A673 (cell line): ENCODE measurements at regions not wholly inside any gene's neighbourhood (a gene's known extent, or its start where the extent isn't known, plus 50 kb on each side); places are given as distances from the start of the nearest gene placed in this dataset.

Experiments
- EZH2 ChIP-seq: fragments of 200-600 bp; sonication (generic); IDR thresholded peaks from 2 replicates; pipeline ENCODE4 v1.6.1; 2017; ENCODE audit warnings: borderline replicate concordance, low read depth, mild to moderate bottlenecking, mixed read lengths, antibody characterized with exemption, low read length; ENCODE audit not compliant: poor library complexity, severe bottlenecking
- TF ChIP-seq, protein P1 (sequence below): fragments of 300-800, 200-600 bp; sonication (generic); conservative IDR thresholded peaks from 2 replicates; pipeline ENCODE4 v1.5.1; 2017; ENCODE audit warnings: low read depth, mild to moderate bottlenecking, antibody characterized with exemption, low read length, moderate library complexity, mixed read lengths

DNA sequence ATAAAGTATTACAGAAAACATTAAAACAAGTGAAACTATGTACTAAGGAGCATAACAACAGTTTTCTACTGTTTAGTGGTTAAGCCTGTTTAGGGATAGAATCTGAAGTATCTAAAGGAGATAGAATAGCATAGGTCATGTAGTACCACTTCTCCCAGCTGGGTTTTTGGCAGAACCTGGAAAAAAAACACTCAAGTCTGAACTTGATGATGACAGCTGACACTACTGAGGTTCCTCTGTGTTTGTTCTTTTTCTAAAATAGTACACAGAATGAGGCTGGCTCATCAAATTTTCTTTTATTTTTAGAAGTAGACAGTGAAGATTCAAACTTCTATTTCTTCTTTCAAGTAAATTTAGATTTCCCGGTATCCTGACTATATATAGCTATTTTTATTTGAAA, 203.8 kb upstream of the ACO1 start:
- TF ChIP-seq, protein P1, sequence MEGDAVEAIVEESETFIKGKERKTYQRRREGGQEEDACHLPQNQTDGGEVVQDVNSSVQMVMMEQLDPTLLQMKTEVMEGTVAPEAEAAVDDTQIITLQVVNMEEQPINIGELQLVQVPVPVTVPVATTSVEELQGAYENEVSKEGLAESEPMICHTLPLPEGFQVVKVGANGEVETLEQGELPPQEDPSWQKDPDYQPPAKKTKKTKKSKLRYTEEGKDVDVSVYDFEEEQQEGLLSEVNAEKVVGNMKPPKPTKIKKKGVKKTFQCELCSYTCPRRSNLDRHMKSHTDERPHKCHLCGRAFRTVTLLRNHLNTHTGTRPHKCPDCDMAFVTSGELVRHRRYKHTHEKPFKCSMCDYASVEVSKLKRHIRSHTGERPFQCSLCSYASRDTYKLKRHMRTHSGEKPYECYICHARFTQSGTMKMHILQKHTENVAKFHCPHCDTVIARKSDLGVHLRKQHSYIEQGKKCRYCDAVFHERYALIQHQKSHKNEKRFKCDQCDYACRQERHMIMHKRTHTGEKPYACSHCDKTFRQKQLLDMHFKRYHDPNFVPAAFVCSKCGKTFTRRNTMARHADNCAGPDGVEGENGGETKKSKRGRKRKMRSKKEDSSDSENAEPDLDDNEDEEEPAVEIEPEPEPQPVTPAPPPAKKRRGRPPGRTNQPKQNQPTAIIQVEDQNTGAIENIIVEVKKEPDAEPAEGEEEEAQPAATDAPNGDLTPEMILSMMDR, result no peak
- TF ChIP-seq EZH2, result no peak
